ENCODE measurements at regions not wholly inside any gene's neighbourhood (a gene's known extent, or its start where the extent isn't known, plus 50 kb on each side); places are given as distances from the start of the nearest gene placed in this dataset.

- TF ChIP-seq MITF (IDR thresholded peaks at IDR 0.05) (peak; percentile 71; the same call in 1 of the 2 replicates), ZFPM2 (CRISPR knock-in tag; IDR thresholded peaks at IDR 0.05) (no peak), ZEB2 (IDR thresholded peaks at IDR 0.05) (0 out of 2 replicates have a peak, but pooled peaks have one; percentile 28), TARDBP (IDR thresholded peaks at IDR 0.05) (no peak), PYGO2 (tag; IDR thresholded peaks at IDR 0.05) (peak; percentile 31; the same call in 1 of the 2 replicates), EHMT2 (IDR thresholded peaks at IDR 0.05) (0 out of 2 replicates have a peak, but pooled peaks have one; percentile 26), TOE1 (IDR thresholded peaks at IDR 0.05; ENCODE audit: borderline replicate concordance) (peak; percentile 56; the same call in 1 of the 2 replicates), TOE1 (CRISPR knock-in tag; IDR thresholded peaks at IDR 0.05; ENCODE audit: borderline replicate concordance, low read depth) (no peak), FOSL1 (tag; conservative IDR thresholded peaks at IDR 0.05) (peak; percentile 97)
- TF ChIP-seq, protein P1, sequence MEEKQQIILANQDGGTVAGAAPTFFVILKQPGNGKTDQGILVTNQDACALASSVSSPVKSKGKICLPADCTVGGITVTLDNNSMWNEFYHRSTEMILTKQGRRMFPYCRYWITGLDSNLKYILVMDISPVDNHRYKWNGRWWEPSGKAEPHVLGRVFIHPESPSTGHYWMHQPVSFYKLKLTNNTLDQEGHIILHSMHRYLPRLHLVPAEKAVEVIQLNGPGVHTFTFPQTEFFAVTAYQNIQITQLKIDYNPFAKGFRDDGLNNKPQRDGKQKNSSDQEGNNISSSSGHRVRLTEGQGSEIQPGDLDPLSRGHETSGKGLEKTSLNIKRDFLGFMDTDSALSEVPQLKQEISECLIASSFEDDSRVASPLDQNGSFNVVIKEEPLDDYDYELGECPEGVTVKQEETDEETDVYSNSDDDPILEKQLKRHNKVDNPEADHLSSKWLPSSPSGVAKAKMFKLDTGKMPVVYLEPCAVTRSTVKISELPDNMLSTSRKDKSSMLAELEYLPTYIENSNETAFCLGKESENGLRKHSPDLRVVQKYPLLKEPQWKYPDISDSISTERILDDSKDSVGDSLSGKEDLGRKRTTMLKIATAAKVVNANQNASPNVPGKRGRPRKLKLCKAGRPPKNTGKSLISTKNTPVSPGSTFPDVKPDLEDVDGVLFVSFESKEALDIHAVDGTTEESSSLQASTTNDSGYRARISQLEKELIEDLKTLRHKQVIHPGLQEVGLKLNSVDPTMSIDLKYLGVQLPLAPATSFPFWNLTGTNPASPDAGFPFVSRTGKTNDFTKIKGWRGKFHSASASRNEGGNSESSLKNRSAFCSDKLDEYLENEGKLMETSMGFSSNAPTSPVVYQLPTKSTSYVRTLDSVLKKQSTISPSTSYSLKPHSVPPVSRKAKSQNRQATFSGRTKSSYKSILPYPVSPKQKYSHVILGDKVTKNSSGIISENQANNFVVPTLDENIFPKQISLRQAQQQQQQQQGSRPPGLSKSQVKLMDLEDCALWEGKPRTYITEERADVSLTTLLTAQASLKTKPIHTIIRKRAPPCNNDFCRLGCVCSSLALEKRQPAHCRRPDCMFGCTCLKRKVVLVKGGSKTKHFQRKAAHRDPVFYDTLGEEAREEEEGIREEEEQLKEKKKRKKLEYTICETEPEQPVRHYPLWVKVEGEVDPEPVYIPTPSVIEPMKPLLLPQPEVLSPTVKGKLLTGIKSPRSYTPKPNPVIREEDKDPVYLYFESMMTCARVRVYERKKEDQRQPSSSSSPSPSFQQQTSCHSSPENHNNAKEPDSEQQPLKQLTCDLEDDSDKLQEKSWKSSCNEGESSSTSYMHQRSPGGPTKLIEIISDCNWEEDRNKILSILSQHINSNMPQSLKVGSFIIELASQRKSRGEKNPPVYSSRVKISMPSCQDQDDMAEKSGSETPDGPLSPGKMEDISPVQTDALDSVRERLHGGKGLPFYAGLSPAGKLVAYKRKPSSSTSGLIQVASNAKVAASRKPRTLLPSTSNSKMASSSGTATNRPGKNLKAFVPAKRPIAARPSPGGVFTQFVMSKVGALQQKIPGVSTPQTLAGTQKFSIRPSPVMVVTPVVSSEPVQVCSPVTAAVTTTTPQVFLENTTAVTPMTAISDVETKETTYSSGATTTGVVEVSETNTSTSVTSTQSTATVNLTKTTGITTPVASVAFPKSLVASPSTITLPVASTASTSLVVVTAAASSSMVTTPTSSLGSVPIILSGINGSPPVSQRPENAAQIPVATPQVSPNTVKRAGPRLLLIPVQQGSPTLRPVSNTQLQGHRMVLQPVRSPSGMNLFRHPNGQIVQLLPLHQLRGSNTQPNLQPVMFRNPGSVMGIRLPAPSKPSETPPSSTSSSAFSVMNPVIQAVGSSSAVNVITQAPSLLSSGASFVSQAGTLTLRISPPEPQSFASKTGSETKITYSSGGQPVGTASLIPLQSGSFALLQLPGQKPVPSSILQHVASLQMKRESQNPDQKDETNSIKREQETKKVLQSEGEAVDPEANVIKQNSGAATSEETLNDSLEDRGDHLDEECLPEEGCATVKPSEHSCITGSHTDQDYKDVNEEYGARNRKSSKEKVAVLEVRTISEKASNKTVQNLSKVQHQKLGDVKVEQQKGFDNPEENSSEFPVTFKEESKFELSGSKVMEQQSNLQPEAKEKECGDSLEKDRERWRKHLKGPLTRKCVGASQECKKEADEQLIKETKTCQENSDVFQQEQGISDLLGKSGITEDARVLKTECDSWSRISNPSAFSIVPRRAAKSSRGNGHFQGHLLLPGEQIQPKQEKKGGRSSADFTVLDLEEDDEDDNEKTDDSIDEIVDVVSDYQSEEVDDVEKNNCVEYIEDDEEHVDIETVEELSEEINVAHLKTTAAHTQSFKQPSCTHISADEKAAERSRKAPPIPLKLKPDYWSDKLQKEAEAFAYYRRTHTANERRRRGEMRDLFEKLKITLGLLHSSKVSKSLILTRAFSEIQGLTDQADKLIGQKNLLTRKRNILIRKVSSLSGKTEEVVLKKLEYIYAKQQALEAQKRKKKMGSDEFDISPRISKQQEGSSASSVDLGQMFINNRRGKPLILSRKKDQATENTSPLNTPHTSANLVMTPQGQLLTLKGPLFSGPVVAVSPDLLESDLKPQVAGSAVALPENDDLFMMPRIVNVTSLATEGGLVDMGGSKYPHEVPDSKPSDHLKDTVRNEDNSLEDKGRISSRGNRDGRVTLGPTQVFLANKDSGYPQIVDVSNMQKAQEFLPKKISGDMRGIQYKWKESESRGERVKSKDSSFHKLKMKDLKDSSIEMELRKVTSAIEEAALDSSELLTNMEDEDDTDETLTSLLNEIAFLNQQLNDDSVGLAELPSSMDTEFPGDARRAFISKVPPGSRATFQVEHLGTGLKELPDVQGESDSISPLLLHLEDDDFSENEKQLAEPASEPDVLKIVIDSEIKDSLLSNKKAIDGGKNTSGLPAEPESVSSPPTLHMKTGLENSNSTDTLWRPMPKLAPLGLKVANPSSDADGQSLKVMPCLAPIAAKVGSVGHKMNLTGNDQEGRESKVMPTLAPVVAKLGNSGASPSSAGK (IDR thresholded peaks at IDR 0.05): peak; percentile 51; the same call in 1 of the 2 replicates
Observed at GRCh38 chr1:245091818-245092637, 62.8 kb upstream of the KIF26B start (continued).

All from K562 (cell line).